H1 (cell line): ENCODE measurements at regions not wholly inside any gene's neighbourhood (a gene's known extent, or its start where the extent isn't known, plus 50 kb on each side); places are given as distances from the start of the nearest gene placed in this dataset.

Experiments
- CTCF ChIA-PET: fragments of 300-600 bp; sonication (Branson Sonifier 250); formaldehyde crosslinking; loops from one replicate; lab custom pipeline; 2021; ENCODE audit not compliant: partially characterized antibody; lab: Charles Lee
- POLR2A ChIA-PET: fragments of 300-600 bp; sonication (Branson Sonifier 250); formaldehyde crosslinking; loops from one replicate; lab custom pipeline; 2021; ENCODE audit warnings: inconsistent platforms; ENCODE audit not compliant: partially characterized antibody; lab: Charles Lee
- DNase-seq, 2 experiments: peaks; one replicate each; pipeline versions ENCODE4 v3.0.0 to v3.0.0-alpha.2; 2010 to 2022; ENCODE audit warnings: low spot score in 2 of 2, low read depth in 1 of 2, mixed read lengths in 1 of 2
- FAIRE-seq: peaks from 2 replicates; lab custom pipeline; 2011; peaks lifted over from hg19 to GRCh38; lab: Jason Lieb, UNC
- H2AFZ ChIP-seq: 2 replicates; pipeline ENCODE4 v1.8.1; 2012; ENCODE audit warnings: low read length, inconsistent platforms
- H2AK5ac ChIP-seq: 2 replicates; pipeline ENCODE4 v1.6.1; 2013; ENCODE audit warnings: low read depth, low read length
- H2BK120ac ChIP-seq: replicated peaks from 2 replicates; pipeline ENCODE3; 2013; ENCODE audit warnings: low read depth, low read length, inconsistent platforms
- H2BK12ac ChIP-seq: 2 replicates; pipeline ENCODE4 v1.6.1; 2013; ENCODE audit warnings: low read depth, low read length
- H2BK15ac ChIP-seq: 2 replicates; pipeline ENCODE4 v1.6.1; 2013; ENCODE audit warnings: low read length
- H2BK20ac ChIP-seq: 2 replicates; pipeline ENCODE4 v1.6.1; 2013; ENCODE audit warnings: low read length
- H2BK5ac ChIP-seq: 2 replicates; pipeline ENCODE4 v1.6.1; 2013; ENCODE audit warnings: low read depth, low read length
- H3K14ac ChIP-seq: 2 replicates; pipeline ENCODE4 v1.6.1; 2013; ENCODE audit warnings: inconsistent platforms; ENCODE audit not compliant: insufficient read length
- H3K18ac ChIP-seq: 2 replicates; pipeline ENCODE4 v1.6.1; 2013; ENCODE audit warnings: low read length; ENCODE audit errors: extremely low read depth
- H3K23ac ChIP-seq: 2 replicates; pipeline ENCODE4 v1.6.1; 2013; ENCODE audit warnings: inconsistent platforms; ENCODE audit not compliant: insufficient read length
- H3K23me2 ChIP-seq: 2 replicates; pipeline ENCODE4 v1.6.1; 2013; ENCODE audit warnings: low read depth, low read length
- H3K27ac ChIP-seq: 2 replicates; pipeline ENCODE4 v1.6.1; 2011; ENCODE audit warnings: low read depth, low read length, inconsistent platforms
- H3K27me3 ChIP-seq, 4 experiments: replicated peaks in 1 of 4; 1 replicate in 1 of 4; 2 replicates in 3 of 4; pipeline versions ENCODE4 v1.6.1 to v1.8.1; 2011 to 2013; ENCODE audit warnings: low read length in 3 of 4, mild to moderate bottlenecking in 3 of 4, inconsistent platforms in 2 of 4, mixed read lengths in 2 of 4, moderate library complexity in 1 of 4; ENCODE audit not compliant: control insufficient read depth in 3 of 4, insufficient read depth in 3 of 4; ENCODE audit errors: extremely low read depth in 1 of 4
- H3K36me3 ChIP-seq, 4 experiments: 2 replicates each; pipeline versions ENCODE4 v1.6.1 to v1.8.1; 2011 to 2013; ENCODE audit warnings: mild to moderate bottlenecking in 4 of 4, low read length in 3 of 4, moderate library complexity in 2 of 4, control low read depth in 1 of 4, inconsistent platforms in 1 of 4; ENCODE audit not compliant: insufficient read depth in 4 of 4, control insufficient read depth in 2 of 4
- H3K4ac ChIP-seq: replicated peaks from 2 replicates; pipeline ENCODE3; 2013; ENCODE audit warnings: low read length, low read depth, mixed read lengths, inconsistent platforms; ENCODE audit not compliant: insufficient read length
- H3K4me1 ChIP-seq, 4 experiments: replicated peaks in 1 of 4; 1 replicate in 1 of 4; 2 replicates in 3 of 4; pipeline versions ENCODE4 v1.6.1 to v1.8.1; 2011 to 2013; ENCODE audit warnings: low read length in 3 of 4, inconsistent platforms in 2 of 4, mixed read lengths in 1 of 4; ENCODE audit not compliant: insufficient read depth in 4 of 4, control insufficient read depth in 3 of 4
- H3K4me2 ChIP-seq, 2 experiments: 2 replicates each; pipeline versions ENCODE4 v1.6.1 to v1.8.1; 2011 to 2013; ENCODE audit warnings: low read depth in 2 of 2, low read length in 2 of 2, control low read depth in 1 of 2, inconsistent platforms in 1 of 2, mild to moderate bottlenecking in 1 of 2; ENCODE audit not compliant: insufficient read depth in 1 of 2
- H3K4me3 ChIP-seq, 4 experiments: fragments of 200-600, 300-600 bp in 1 of 4; sonication (generic), shearing (Covaris generic), sonication (Bioruptor Twin) in 1 of 4; 2 replicates each; pipeline versions ENCODE4 v1.5.1 to v1.8.1; 2011 to 2016; ENCODE audit warnings: low read length in 4 of 4, low read depth in 3 of 4, control low read depth in 2 of 4, inconsistent platforms in 2 of 4, mild to moderate bottlenecking in 2 of 4, mixed read lengths in 1 of 4, moderate library complexity in 1 of 4; ENCODE audit not compliant: insufficient read depth in 2 of 4; ENCODE audit errors: extremely low read depth in 1 of 4
- H3K56ac ChIP-seq: replicated peaks from 2 replicates; pipeline ENCODE3; 2013; ENCODE audit warnings: low read depth, mild to moderate bottlenecking, mixed read lengths, low read length, inconsistent platforms; ENCODE audit not compliant: insufficient read length
- H3K79me1 ChIP-seq: 2 replicates; pipeline ENCODE4 v1.6.1; 2013; ENCODE audit warnings: low read depth, low read length, control low read depth
- H3K79me2 ChIP-seq, 2 experiments: 2 replicates each; pipeline versions ENCODE4 v1.6.1 to v1.8.1; 2012 to 2013; ENCODE audit warnings: low read length in 2 of 2, mild to moderate bottlenecking in 2 of 2, inconsistent platforms in 1 of 2; ENCODE audit not compliant: insufficient read depth in 2 of 2, control insufficient read depth in 1 of 2
- H3K9ac ChIP-seq, 4 experiments: replicated peaks in 1 of 4; 1 replicate in 1 of 4; 2 replicates in 3 of 4; pipeline versions ENCODE4 v1.6.1 to v1.8.1; 2011 to 2013; ENCODE audit warnings: low read depth in 3 of 4, low read length in 3 of 4, control low read depth in 2 of 4, mild to moderate bottlenecking in 2 of 4, moderate library complexity in 2 of 4, inconsistent platforms in 1 of 4; ENCODE audit errors: extremely low read depth in 1 of 4
- H3K9me3 ChIP-seq, 2 experiments: 2 replicates each; pipeline versions ENCODE4 v1.6.1 to v1.8.1; 2012 to 2013; ENCODE audit warnings: mild to moderate bottlenecking in 2 of 2, moderate library complexity in 2 of 2, control low read depth in 1 of 2, inconsistent platforms in 1 of 2, low read depth in 1 of 2, low read length in 1 of 2, mixed read lengths in 1 of 2; ENCODE audit not compliant: insufficient read depth in 2 of 2
- H4K20me1 ChIP-seq, 2 experiments: replicated peaks in 1 of 2; 2 replicates each; pipeline versions ENCODE3 to v1.8.1; 2011 to 2013; ENCODE audit warnings: inconsistent platforms in 2 of 2, low read length in 2 of 2, mild to moderate bottlenecking in 1 of 2; ENCODE audit not compliant: insufficient read depth in 2 of 2, control insufficient read depth in 1 of 2
- H4K5ac ChIP-seq: 2 replicates; pipeline ENCODE4 v1.6.1; 2013; ENCODE audit warnings: low read length, low read depth, mixed read lengths, inconsistent platforms; ENCODE audit not compliant: insufficient read length
- H4K8ac ChIP-seq: 2 replicates; pipeline ENCODE4 v1.8.0; 2013; ENCODE audit warnings: mild to moderate bottlenecking, moderate library complexity, low read length, inconsistent platforms; ENCODE audit not compliant: insufficient read depth; ENCODE audit errors: extremely low read depth
- H4K91ac ChIP-seq: replicated peaks from 2 replicates; pipeline ENCODE3; 2013; ENCODE audit warnings: low read length, mixed read lengths, inconsistent platforms; ENCODE audit not compliant: insufficient read length
- POU5F1 ChIP-seq: IDR thresholded peaks from 2 replicates; pipeline ENCODE4 v1.6.1; 2011; ENCODE audit warnings: low read depth, mild to moderate bottlenecking, low read length, moderate library complexity
- WGBS, 2 experiments: shearing (Covaris generic) in 1 of 2; methylation state at CpG; one replicate each; pipeline versions ENCODE4 v1.1.6 to v1.1.7; 2013 to 2015; ENCODE audit warnings: low lambda C conversion rate in 2 of 2, mixed read lengths in 2 of 2, inconsistent platforms in 1 of 2, low coverage in 1 of 2, missing lambda C conversion rate in 1 of 2; ENCODE audit not compliant: insufficient replicate concordance in 2 of 2, insufficient coverage in 1 of 2, insufficient read length in 1 of 2; ENCODE audit errors: extremely low coverage in 1 of 2, missing lambda C conversion rate in 1 of 2; 5-methylcytosine and 5-hydroxymethylcytosine counted together

GRCh38 chr12:13849456-13849855 is 131.9 kb downstream of the GRIN2B start:
- Histone ChIP-seq H4K20me1 (no peaks in the 10 kb centered on the region), H3K4me2 (no peak overlapping the region), H3K36me3 (no peaks in the 10 kb centered on the region), H3K27ac (no peak overlapping the region), H3K23ac (no peak overlapping the region), H2AFZ (no peak overlapping the region), H3K27me3 (no peaks in the 10 kb centered on the region), H3K23me2 (no peaks in the 10 kb centered on the region), H3K18ac (no peak overlapping the region), H4K91ac (no peak overlapping the region), H3K4me3 (no peak overlapping the region), H3K9ac (no peak overlapping the region), H2BK20ac (no peak overlapping the region), H2BK12ac (no peak overlapping the region), H2BK15ac (no peak overlapping the region), H3K14ac (no peak overlapping the region), H3K4ac (no peak overlapping the region), H3K56ac (no peak overlapping the region), H2BK120ac (no peak overlapping the region), H3K9me3 (no peaks in the 10 kb centered on the region), H2AK5ac (no peak overlapping the region), H4K8ac (no peak overlapping the region), H2BK5ac (no peak overlapping the region), H3K79me2 (no peaks in the 10 kb centered on the region), H3K79me1 (no peaks in the 10 kb centered on the region), H4K5ac (no peak overlapping the region), H3K4me1 (peaks cover 0 to 5% (median 1%) of the 10 kb centered on the region in 4 experiments; a peak in 3 of 7 replicates)
- CTCF ChIA-PET: interaction anchor here (1.4 to 1.9 kb wide), 2 partner anchors 133 to 318 kb away, joined by 3 to 5 read pairs; no protein-coding TSS in a partner anchor
- TF ChIP-seq POU5F1: no peak
- POLR2A ChIA-PET: no interaction called here
- WGBS, 2 experiments: 91% methylated on average over 3 of the region's 3 CpGs; no CpG with 5 or more reads in 1 of the 2 experiments
- no peak for DNase-seq
- no peak for FAIRE-seq
